HG03045 (cell line): ENCODE measurements at regions not wholly inside any gene's neighbourhood (a gene's known extent, or its start where the extent isn't known, plus 50 kb on each side); places are given as distances from the start of the nearest gene placed in this dataset.

ENCODE experiments used
- ATAC-seq: cut with Tn5 transposase; IDR thresholded peaks from one replicate; pipeline ENCODE4 v1.9.1; 2021; ENCODE audit warnings: mild to moderate bottlenecking, moderate library complexity; ENCODE audit not compliant: unreplicated experiment

GRCh38 chr18:40985436-40985835, 969.6 kb upstream of the PIK3C3 start:
- ATAC-seq = no peak

- ATAC-seq = no peak
Observed at GRCh38 chr18:40984856-40985255, 970.2 kb upstream of the PIK3C3 start.

GRCh38 chr18:40983835-40984234, 971.2 kb upstream of the PIK3C3 start:
- no peak for ATAC-seq

- no peak for ATAC-seq
Observed at GRCh38 chr18:40980171-40980570, 974.9 kb upstream of the PIK3C3 start.

GRCh38 chr18:40976050-40976449, 979.0 kb upstream of the PIK3C3 start:
- ATAC-seq = no peak

GRCh38 chr18:40974448-40974847, 980.6 kb upstream of the PIK3C3 start:
- no peak for ATAC-seq

- no peak for ATAC-seq
Observed at GRCh38 chr18:40962784-40963183, 992.2 kb upstream of the PIK3C3 start.

- no peak for ATAC-seq
Observed at GRCh38 chr18:40957533-40958070, 997.4 kb upstream of the PIK3C3 start.

- ATAC-seq = no peak
Observed at GRCh38 chr18:40956213-40956612, 998.8 kb upstream of the PIK3C3 start.

- ATAC-seq = no peak
Observed at GRCh38 chr18:40955351-40955750, 999.7 kb upstream of the PIK3C3 start.

- no peak for ATAC-seq
Observed at GRCh38 chr18:40949114-40949950, 1005.7 kb upstream of the PIK3C3 start.

GRCh38 chr18:40944576-40944975, 1010.5 kb upstream of the PIK3C3 start:
- no peak for ATAC-seq

GRCh38 chr18:40939656-40940515, 1015.1 kb upstream of the PIK3C3 start:
- ATAC-seq = no peak

GRCh38 chr18:40938615-40939014, 1016.4 kb upstream of the PIK3C3 start:
- ATAC-seq = no peak

GRCh38 chr18:40937386-40937785, 1017.6 kb upstream of the PIK3C3 start:
- no peak for ATAC-seq

GRCh38 chr18:40935423-40935822, 1019.6 kb upstream of the PIK3C3 start:
- no peak for ATAC-seq

GRCh38 chr18:40932862-40933261, 1022.2 kb upstream of the PIK3C3 start:
- ATAC-seq = no peak

- ATAC-seq = no peak
Observed at GRCh38 chr18:40930211-40930882, 1024.7 kb upstream of the PIK3C3 start.

GRCh38 chr18:40929399-40929798, 1025.6 kb upstream of the PIK3C3 start:
- no peak for ATAC-seq

GRCh38 chr18:40926679-40927078, 1028.4 kb upstream of the PIK3C3 start:
- ATAC-seq = no peak

- ATAC-seq = no peak
Observed at GRCh38 chr18:40925071-40925541, 1029.9 kb upstream of the PIK3C3 start.
